ENCODE measurements at regions not wholly inside any gene's neighbourhood (a gene's known extent, or its start where the extent isn't known, plus 50 kb on each side); places are given as distances from the start of the nearest gene placed in this dataset.
"Not testable (repeated sequence)": the region's sequence is repeated elsewhere in the genome, so short reads cannot be mapped to it uniquely, and the experiment has no call there.

- DNase-seq = no peak
Observed at GRCh38 chr5:117041926-117042595, 467.4 kb upstream of the SEMA6A start.

GRCh38 chr5:117039035-117039434, 464.4 kb upstream of the SEMA6A start:
- DNase-seq = no peak

- DNase-seq = no peak
Observed at GRCh38 chr5:117027384-117027783, 452.8 kb upstream of the SEMA6A start.

GRCh38 chr5:117020999-117021398, 446.4 kb upstream of the SEMA6A start:
- no peak for DNase-seq

- DNase-seq = no peak
Observed at GRCh38 chr5:117013280-117013877, 438.8 kb upstream of the SEMA6A start.

GRCh38 chr5:117010574-117010973, 436.0 kb upstream of the SEMA6A start:
- no peak for DNase-seq

- no peak for DNase-seq
Observed at GRCh38 chr5:116998024-116998423, 423.4 kb upstream of the SEMA6A start.

- no peak for DNase-seq
Observed at GRCh38 chr5:116992681-116993080, 418.1 kb upstream of the SEMA6A start.

- peak; percentile 14 for DNase-seq
Observed at GRCh38 chr5:116989995-116990394, 415.4 kb upstream of the SEMA6A start.

- DNase-seq = no peak
Observed at GRCh38 chr5:116982035-116982434, 407.4 kb upstream of the SEMA6A start.

GRCh38 chr5:116980581-116980980, 406.0 kb upstream of the SEMA6A start:
- DNase-seq = no peak

- peak; percentile 4 for DNase-seq
Observed at GRCh38 chr5:116976767-116977166, 402.1 kb upstream of the SEMA6A start.

GRCh38 chr5:116971131-116971530, 396.5 kb upstream of the SEMA6A start:
- no peak for DNase-seq

- DNase-seq = peak; percentile 19
Observed at GRCh38 chr5:116970318-116970717, 395.7 kb upstream of the SEMA6A start.

- no peak for DNase-seq
Observed at GRCh38 chr5:116964438-116964837, 389.8 kb upstream of the SEMA6A start.

- DNase-seq = no peak
Observed at GRCh38 chr5:116961021-116961420, 386.4 kb upstream of the SEMA6A start.

GRCh38 chr5:116959843-116960242, 385.2 kb upstream of the SEMA6A start:
- no peak for DNase-seq

- DNase-seq = no peak
Observed at GRCh38 chr5:116953251-116953930, 378.8 kb upstream of the SEMA6A start.

GRCh38 chr5:116951219-116951618, 376.6 kb upstream of the SEMA6A start:
- DNase-seq = no peak

GRCh38 chr5:116947691-116948528, 373.3 kb upstream of the SEMA6A start:
- DNase-seq = no peak

GRCh38 chr5:116945613-116946382, 371.2 kb upstream of the SEMA6A start:
- not testable (repeated sequence) for DNase-seq

- no peak for DNase-seq
Observed at GRCh38 chr5:116944183-116944582, 369.6 kb upstream of the SEMA6A start.

Measured in skin of body (tissue), 1 donor.